NCI-H146 treated with DMSO at 0.1 percent for 48 hours (cell line): ENCODE measurements at regions not wholly inside any gene's neighbourhood (a gene's known extent, or its start where the extent isn't known, plus 50 kb on each side); places are given as distances from the start of the nearest gene placed in this dataset.
A peak's percentile ranks its signal among the peaks of the same experiment; 100 is the strongest.

Source experiments
- DNase-seq: peaks from one replicate; lab custom pipeline; 2025; ENCODE audit not compliant: unreplicated experiment; lab: John Stamatoyannopoulos, UW

GRCh38 chr6:95240514-95240913 is 336.8 kb upstream of the MANEA start:
- no peak for DNase-seq

DNA sequence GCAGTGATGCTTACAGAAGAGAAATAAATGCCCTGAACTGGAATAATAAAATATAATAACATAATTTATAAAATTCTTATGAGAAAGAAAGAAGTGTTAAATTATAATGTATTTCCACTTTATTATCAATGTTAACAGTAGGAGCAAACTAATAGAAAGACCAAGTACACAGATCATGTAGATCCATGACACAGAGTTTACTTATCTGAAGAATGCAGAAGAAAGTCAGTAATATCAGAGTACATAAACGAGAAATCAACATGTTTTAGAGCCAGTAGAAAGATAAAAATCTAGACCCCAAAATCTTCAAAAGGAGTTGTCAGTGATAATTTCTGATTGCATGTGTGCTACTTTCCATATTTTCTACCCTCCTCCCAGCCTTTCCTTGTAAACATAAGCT is 334.8 kb upstream of the MANEA start:
- no peak for DNase-seq

GRCh38 chr6:95243053-95243452 is 334.3 kb upstream of the MANEA start:
- DNase-seq = peak; percentile 24

- DNase-seq = no peak
Measured at GRCh38 chr6:95244751-95245150, 332.6 kb upstream of the MANEA start.

DNA sequence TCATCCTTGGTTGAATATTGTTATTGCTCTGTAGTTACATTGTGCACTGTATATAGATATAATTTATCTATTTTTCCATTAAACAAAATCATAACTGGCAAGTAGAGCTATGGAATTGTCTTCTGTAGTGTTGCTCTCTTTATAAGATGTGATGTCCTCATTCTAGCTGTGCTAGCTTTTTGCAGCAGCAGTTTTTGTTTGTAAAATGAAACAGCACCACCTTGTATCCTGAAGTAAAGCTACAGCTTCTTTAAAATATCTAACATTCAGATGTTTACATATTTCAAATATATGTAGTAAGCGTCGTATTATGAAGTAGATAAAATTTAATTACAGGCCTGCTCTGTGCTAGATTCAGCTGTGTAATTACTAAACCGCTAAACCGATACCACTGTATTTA is 328.8 kb upstream of the MANEA start:
- DNase-seq = no peak

DNA sequence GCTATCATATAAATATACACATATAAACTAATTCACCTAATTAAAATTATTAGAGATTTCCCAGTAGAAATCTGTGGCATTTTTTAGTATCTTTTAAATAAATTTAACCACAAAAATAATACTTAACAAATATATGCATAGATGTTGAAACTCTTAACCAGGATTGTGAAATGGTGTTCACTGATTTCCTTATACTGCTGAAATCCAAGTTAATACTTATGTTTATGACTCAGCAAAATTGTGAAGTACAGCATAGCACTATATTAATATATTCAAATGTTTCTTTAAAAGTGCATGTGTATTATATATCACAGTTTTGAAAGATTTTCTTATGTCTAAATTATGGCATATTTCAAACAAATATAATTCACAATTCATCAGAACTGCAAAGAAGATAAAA is 328.2 kb upstream of the MANEA start:
- DNase-seq = no peak

- no peak for DNase-seq
Measured at GRCh38 chr6:95249661-95250060, 327.7 kb upstream of the MANEA start.

- no peak for DNase-seq
Measured at GRCh38 chr6:95263840-95264239, 313.5 kb upstream of the MANEA start.

GRCh38 chr6:95266537-95267258 is 310.6 kb upstream of the MANEA start:
- DNase-seq = no peak

DNA sequence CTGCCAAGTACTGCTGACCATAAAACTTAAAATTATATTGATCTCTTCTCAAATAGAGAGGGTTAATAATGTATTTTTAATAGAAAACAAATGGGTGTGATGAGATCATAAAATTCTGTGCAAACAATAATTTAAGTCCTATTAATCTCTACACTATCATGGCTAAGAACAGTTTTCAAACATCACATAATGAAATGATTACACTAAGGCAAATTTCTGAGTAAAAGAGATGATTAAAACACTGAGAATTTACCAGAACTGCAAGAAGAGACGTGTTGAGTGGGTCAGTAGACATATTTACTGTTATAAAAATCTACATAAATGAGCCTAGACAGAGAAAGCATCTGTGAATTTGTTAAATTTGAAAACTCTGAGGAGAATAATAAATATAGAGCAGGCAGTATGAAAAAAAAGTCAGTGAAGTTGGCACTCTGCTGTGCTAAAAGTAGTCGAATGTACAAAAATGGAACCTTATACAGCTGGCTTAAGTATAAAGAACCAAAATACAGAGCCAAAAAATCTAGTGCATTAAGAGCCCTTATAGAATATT is 302.6 kb upstream of the MANEA start:
- DNase-seq = no peak

DNA sequence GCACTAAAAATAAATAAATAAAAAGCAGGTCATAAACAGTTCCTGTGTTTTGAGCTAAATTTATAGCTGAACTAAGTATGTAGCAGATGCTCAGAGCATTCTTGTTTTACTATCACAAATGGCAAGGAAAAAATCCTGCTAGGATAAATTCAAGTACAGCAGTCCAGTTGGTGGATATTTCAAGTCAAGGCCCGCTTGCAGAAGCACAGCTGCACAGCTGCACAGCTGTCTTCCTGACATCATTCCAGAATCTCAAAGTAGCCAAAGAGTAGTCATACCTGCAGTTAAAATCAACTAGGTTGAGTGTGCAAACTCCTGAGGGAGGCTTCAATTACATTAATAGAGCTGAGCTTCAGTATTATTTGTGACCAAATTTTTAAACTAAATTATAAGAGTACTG is 297.7 kb upstream of the MANEA start:
- no peak for DNase-seq

GRCh38 chr6:95280686-95281273 is 296.6 kb upstream of the MANEA start:
- DNase-seq = peak; percentile 69

GRCh38 chr6:95285881-95286280 is 291.5 kb upstream of the MANEA start:
- no peak for DNase-seq

GRCh38 chr6:95286874-95287273 is 290.5 kb upstream of the MANEA start:
- no peak for DNase-seq

DNA sequence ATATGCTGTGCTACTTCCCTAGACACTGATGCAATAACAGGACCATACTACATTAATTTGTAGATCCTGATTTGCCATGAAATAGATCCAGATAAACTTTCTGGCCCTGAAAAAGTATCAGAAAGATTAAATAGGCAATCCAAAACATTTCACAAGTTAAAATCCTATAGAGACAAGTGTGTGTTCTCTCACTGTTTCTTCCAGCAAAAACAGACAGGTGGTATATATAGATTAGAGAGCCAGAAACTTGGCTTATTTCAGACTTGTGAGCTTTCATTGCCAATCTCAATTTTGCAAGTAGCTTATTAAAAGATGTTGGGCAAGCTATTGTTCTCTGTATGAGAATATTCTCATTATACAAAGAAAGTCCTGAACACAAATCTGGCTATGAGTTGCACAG is 289.1 kb upstream of the MANEA start:
- DNase-seq = no peak

GRCh38 chr6:95292011-95292410 is 285.3 kb upstream of the MANEA start:
- no peak for DNase-seq

DNA sequence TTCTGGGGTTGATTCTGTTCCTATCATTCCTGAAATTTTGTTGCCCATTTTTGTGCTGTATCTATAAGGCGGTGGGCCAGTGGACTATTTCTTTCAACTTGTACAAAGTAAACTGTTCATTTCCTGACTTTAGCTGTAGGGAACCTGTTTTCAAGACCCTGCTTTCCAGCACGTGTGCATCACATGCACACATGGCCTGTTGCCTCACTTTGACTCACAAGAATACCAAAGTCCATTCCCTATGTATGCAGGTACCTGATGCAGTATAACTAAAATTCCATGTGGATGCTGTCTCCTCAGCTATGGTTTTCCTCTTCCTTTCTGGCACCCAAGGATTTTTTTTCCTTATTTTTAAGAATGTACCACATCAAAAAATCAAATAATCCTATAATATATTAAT is 284.1 kb upstream of the MANEA start:
- no peak for DNase-seq

- no peak for DNase-seq
Measured at GRCh38 chr6:95294043-95294442, 283.3 kb upstream of the MANEA start.

- DNase-seq = no peak
Measured at GRCh38 chr6:95309545-95309944, 267.8 kb upstream of the MANEA start.

GRCh38 chr6:95318137-95318536 is 259.2 kb upstream of the MANEA start:
- DNase-seq = no peak

- DNase-seq = no peak
Measured at GRCh38 chr6:95321126-95321525, 256.2 kb upstream of the MANEA start.

GRCh38 chr6:95325916-95326315 is 251.4 kb upstream of the MANEA start:
- DNase-seq = no peak

GRCh38 chr6:95328231-95328630 is 249.1 kb upstream of the MANEA start:
- no peak for DNase-seq
